Brain microvascular endothelial cell (primary cell): ENCODE measurements at regions not wholly inside any gene's neighbourhood (a gene's known extent, or its start where the extent isn't known, plus 50 kb on each side); places are given as distances from the start of the nearest gene placed in this dataset.

Experiments used
- DNase-seq: peaks from one replicate; pipeline ENCODE4 v3.0.0-alpha.2; 2020
- H3K27ac ChIP-seq: fragments of 250-450 bp; sonication (Bioruptor Pico); 2 replicates; pipeline ENCODE4 v1.5.1; 2020; ENCODE audit warnings: mild to moderate bottlenecking, moderate library complexity
- H3K27me3 ChIP-seq: fragments of 250-450 bp; sonication (Bioruptor Pico); replicated peaks from 2 replicates; pipeline ENCODE4 v1.5.1; 2020; ENCODE audit warnings: mild to moderate bottlenecking
- H3K36me3 ChIP-seq: fragments of 250-450 bp; sonication (Bioruptor Pico); replicated peaks from 2 replicates; pipeline ENCODE4 v1.5.1; 2020; ENCODE audit warnings: mild to moderate bottlenecking
- H3K4me3 ChIP-seq: 2 replicates; pipeline ENCODE4 v1.5.1; 2011; ENCODE audit warnings: low read depth, mild to moderate bottlenecking, control low read depth, low read length, moderate library complexity
- CTCF ChIP-seq: IDR thresholded peaks from 2 replicates; pipeline ENCODE4 v1.5.1; 2011; ENCODE audit warnings: low read depth, mild to moderate bottlenecking, moderate library complexity, low read length, control low read depth, inconsistent platforms; ENCODE audit errors: missing control alignments
- in situ Hi-C: cut with HindIII; loops from 2 replicates; pipeline ENCODE4 v1.10.0; 2017; ENCODE audit warnings: low sequenced_read_pairs, low pct_ligation_motif_present

DNA sequence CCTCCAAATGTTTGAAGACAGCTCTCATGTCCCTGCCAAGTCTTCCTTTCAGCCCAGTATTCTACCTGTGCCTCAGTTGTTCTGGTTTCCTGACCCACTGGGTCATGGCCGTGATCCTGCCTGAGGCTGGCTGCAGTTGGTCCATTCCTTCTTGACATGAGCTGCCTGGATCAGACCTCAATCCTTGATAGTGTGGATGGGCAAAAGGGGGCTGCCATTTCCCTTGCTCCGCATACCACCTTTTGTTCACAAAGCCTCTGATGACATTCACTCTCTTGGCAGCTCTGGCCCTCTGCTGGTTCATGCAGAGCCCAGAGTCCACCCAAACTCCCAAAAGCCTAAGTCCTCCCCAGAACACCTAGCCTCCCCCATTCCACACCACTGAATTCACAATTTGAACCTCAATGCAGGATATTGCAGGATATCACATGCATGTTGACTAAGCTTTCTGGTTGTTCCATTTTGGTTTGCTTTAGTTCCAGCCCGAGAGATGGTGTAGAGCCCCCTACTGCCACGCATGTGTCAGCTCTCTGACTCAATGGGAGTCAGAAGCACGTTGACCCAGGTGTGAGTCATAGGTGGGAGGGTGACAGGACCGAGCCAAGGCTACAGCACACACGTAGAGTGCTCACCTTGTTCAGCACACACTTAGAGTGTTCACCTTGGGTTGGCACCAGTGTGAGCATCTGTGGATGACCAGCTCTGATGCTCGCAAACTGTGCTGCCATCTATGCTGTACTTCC lies 137.2 kb downstream of the MTX3 start:
- no peak overlapping the region for H3K4me3 ChIP-seq
- no peak for TF ChIP-seq CTCF
- no peaks in the 10 kb centered on the region for H3K27me3 ChIP-seq
- H3K27ac ChIP-seq: no peak overlapping the region
- DNase-seq: no peak
- in situ Hi-C loops: no loop called here
- H3K36me3 ChIP-seq: no peaks in the 10 kb centered on the region

- in situ Hi-C loops: no loop called here
- no peaks in the 10 kb centered on the region for H3K27me3 ChIP-seq
- DNase-seq: no peak
These were observed 138.0 kb downstream of the MTX3 start for GRCh38 chr5:79853028-79853427.

GRCh38 chr5:79851391-79851863 lies 139.6 kb downstream of the MTX3 start:
- no peak for DNase-seq
- Histone ChIP-seq H3K27me3 (no peaks in the 10 kb centered on the region), H3K4me3 (no peak overlapping the region), H3K27ac (no peak overlapping the region), H3K36me3 (no peaks in the 10 kb centered on the region)
- in situ Hi-C loops: no loop called here
- TF ChIP-seq CTCF: no peak

More at GRCh38 chr5:79853028-79853427, 138.0 kb downstream of the MTX3 start:
- TF ChIP-seq CTCF: no peak
- Histone ChIP-seq H3K4me3 (no peak overlapping the region), H3K36me3 (no peaks in the 10 kb centered on the region), H3K27ac (no peak overlapping the region)

DNA sequence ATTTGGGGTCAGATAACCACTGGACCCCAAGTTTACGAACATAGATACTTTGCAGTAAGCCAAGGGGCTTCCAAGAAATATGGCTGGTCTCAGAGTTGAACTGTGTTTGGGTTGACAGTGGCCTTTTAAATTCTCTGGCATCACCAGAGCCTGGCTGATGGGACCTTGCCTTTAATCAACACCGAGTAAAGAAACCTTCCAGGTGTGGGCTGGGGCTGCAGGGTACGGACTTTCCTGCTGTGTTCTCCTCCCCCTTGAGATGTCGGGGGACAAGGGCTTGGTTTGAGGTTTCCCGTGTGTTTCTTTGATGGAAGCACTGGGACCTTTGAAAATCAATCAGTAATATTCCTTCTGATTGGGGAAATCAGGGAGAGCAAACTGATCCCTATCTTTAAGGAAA lies 140.1 kb downstream of the MTX3 start:
- Histone ChIP-seq H3K36me3 (no peaks in the 10 kb centered on the region), H3K27ac (no peak overlapping the region), H3K4me3 (no peak overlapping the region), H3K27me3 (no peaks in the 10 kb centered on the region)
- TF ChIP-seq CTCF: no peak
- in situ Hi-C loops: no loop called here
- DNase-seq: no peak

GRCh38 chr5:79850316-79850822 lies 140.7 kb downstream of the MTX3 start:
- no peak for TF ChIP-seq CTCF
- no peaks in the 10 kb centered on the region for H3K36me3 ChIP-seq

More at GRCh38 chr5:79850316-79850822, 140.7 kb downstream of the MTX3 start:
- Histone ChIP-seq H3K4me3 (no peak overlapping the region), H3K27ac (no peak overlapping the region), H3K27me3 (no peaks in the 10 kb centered on the region)
- in situ Hi-C loops: no loop called here
- no peak for DNase-seq
